ENCODE measurements at regions not wholly inside any gene's neighbourhood (a gene's known extent, or its start where the extent isn't known, plus 50 kb on each side); places are given as distances from the start of the nearest gene placed in this dataset.

- DNase-seq (no peak), ATAC-seq (no peak)
- Histone ChIP-seq H3K4me3 (no peak overlapping the region), H3K36me3 (replicated peaks in 1 of 2; ENCODE audit: insufficient read depth in 1 of 2, low read depth in 2 of 2) (no peaks in the 10 kb centered on the region), H3K27ac (no peak overlapping the region), H3K27me3 (no peaks in the 10 kb centered on the region), H3K9me3 (no peaks in the 10 kb centered on the region), H3K4me1 (no peaks in the 10 kb centered on the region)
- intact Hi-C loops (cut with DNase I): no loop called here
- TF ChIP-seq POLR2A (IDR thresholded peaks at IDR 0.05) (no peak), CTCF (IDR thresholded peaks at IDR 0.05) (no peak)
- 66 to 74% methylated on average over 3 of the region's 3 CpGs for WGBS, 2 donors
These were observed 405.4 kb downstream of the PREX1 start for GRCh38 chr20:48422242-48422960.

DNA sequence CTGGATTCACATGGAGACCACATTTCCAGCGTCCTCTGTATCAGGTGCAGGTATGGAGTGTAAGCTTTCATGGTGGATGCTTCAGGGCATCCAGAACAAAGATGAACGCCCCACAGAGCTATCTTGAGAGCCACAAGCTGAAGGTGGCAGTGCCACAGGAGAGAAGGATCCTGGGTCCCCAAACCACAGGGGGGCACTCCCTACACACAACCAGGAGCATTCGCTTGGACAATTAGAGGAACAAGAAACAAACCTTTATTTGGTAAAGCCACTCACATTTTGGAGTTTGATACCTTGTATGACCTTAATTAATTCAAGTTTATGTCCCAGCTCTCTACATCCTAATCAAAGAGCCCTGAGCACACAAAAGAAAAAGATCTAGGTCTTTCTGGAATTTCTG lies 406.3 kb downstream of the PREX1 start:
- TF ChIP-seq POLR2A (IDR thresholded peaks at IDR 0.05) (no peak), CTCF (IDR thresholded peaks at IDR 0.05) (no peak)
- Histone ChIP-seq H3K4me1 (no peaks in the 10 kb centered on the region), H3K4me3 (no peak overlapping the region), H3K27ac (no peak overlapping the region), H3K9me3 (no peaks in the 10 kb centered on the region), H3K36me3 (replicated peaks in 1 of 2; ENCODE audit: insufficient read depth in 1 of 2, low read depth in 2 of 2) (no peaks in the 10 kb centered on the region), H3K27me3 (no peaks in the 10 kb centered on the region)
- ATAC-seq: no peak
- intact Hi-C loops (cut with DNase I): no loop called here
- DNase-seq: no peak
- 47 to 51% methylated on average over 3 of the region's 3 CpGs for WGBS, 2 donors

DNA sequence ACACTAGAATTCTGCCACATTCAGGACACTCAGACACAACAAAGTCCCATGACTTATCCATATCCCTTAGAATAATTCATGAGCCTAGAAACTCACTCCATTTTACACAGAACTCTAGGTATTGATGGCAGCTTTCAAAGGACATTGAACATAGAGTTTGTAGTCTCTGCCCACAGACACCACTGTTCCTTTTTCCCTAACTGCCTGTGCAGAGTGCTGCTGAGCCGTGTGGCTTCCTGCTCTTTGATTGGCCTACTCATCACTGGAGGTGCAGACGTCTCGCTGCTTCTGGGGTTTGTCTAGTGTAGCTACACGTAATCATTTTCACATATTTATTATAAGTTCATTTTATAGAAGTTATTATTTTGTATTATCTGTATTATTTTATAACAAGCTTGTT lies 407.6 kb downstream of the PREX1 start:
- TF ChIP-seq POLR2A (IDR thresholded peaks at IDR 0.05): no peak
- no peak for TF ChIP-seq CTCF (IDR thresholded peaks at IDR 0.05)
- Histone ChIP-seq H3K4me1 (no peaks in the 10 kb centered on the region), H3K9me3 (no peaks in the 10 kb centered on the region), H3K27me3 (no peaks in the 10 kb centered on the region), H3K27ac (no peak overlapping the region), H3K36me3 (replicated peaks in 1 of 2; ENCODE audit: insufficient read depth in 1 of 2, low read depth in 2 of 2) (no peaks in the 10 kb centered on the region), H3K4me3 (no peak overlapping the region)
- ATAC-seq (no peak), DNase-seq (no peak)
- intact Hi-C loops (cut with DNase I): no loop called here
- 62 to 70% methylated on average over 4 of the region's 4 CpGs for WGBS, 2 donors

DNA sequence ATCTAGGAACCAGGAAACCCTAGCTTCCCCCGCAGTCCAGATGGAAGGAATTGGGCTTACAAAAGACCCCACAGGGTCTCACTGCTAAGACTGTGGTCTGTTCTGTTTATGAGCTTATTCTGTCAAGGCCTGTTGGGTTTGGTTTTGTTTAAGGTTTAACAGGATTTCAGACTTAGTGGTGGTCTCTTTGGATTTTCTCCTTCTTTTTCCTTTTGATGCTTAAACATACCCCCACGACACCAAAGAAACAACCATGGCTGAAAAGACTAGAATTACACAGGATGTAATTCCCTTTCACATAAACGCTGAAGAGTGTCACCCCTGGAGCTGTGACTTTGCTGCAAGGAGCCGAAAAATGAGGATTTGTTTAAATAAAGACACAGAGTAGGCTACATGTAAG lies 408.6 kb downstream of the PREX1 start:
- Histone ChIP-seq H3K27me3 (no peaks in the 10 kb centered on the region), H3K4me3 (no peak overlapping the region), H3K27ac (no peak overlapping the region), H3K36me3 (replicated peaks in 1 of 2; ENCODE audit: insufficient read depth in 1 of 2, low read depth in 2 of 2) (no peaks in the 10 kb centered on the region), H3K4me1 (no peaks in the 10 kb centered on the region), H3K9me3 (no peaks in the 10 kb centered on the region)
- TF ChIP-seq POLR2A (IDR thresholded peaks at IDR 0.05): no peak
- no peak for TF ChIP-seq CTCF (IDR thresholded peaks at IDR 0.05)
- WGBS, 2 donors: 72 to 79% methylated on average over 4 of the region's 4 CpGs
- DNase-seq (no peak), ATAC-seq (no peak)
- intact Hi-C loops (cut with DNase I): no loop called here

DNA sequence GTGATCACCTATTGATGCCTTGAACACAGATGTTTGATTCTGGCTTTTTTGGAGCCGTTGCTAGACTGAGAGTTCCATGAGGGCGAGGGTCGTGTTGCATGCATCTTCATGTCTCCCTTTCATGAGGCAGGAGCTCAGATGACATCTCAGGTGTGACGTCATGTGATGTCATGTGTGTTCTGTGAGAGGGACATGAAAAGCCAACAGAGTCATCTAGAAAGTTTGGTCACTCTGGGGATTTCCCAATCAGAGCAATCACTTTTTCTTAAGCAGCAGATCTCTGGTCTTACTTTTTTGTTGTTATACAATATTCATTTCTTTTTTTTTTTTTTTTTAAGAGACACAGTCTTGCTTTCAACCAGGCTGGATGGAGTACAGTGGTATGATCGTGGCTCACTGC lies 411.8 kb downstream of the PREX1 start:
- TF ChIP-seq POLR2A (IDR thresholded peaks at IDR 0.05) (no peak), CTCF (IDR thresholded peaks at IDR 0.05) (no peak)
- no peak overlapping the region for H3K27ac ChIP-seq
- WGBS, 2 donors: 51 to 52% methylated on average over 5 of the region's 5 CpGs
- no peak for ATAC-seq
- intact Hi-C loops (cut with DNase I): no loop called here
- no peaks in the 10 kb centered on the region for H3K9me3 ChIP-seq
- H3K36me3 ChIP-seq (replicated peaks in 1 of 2; ENCODE audit: insufficient read depth in 1 of 2, low read depth in 2 of 2): no peaks in the 10 kb centered on the region
- DNase-seq: no peak
- H3K4me1 ChIP-seq: no peaks in the 10 kb centered on the region
- H3K4me3 ChIP-seq: no peak overlapping the region
- H3K27me3 ChIP-seq: no peaks in the 10 kb centered on the region

Measured in body of pancreas (tissue), 4 donors.